H1 (cell line): ENCODE measurements at regions not wholly inside any gene's neighbourhood (a gene's known extent, or its start where the extent isn't known, plus 50 kb on each side); places are given as distances from the start of the nearest gene placed in this dataset.

ENCODE experiments used
- CTCF ChIA-PET: fragments of 300-600 bp; sonication (Branson Sonifier 250); formaldehyde crosslinking; loops from one replicate; lab custom pipeline; 2021; ENCODE audit not compliant: partially characterized antibody; lab: Charles Lee
- POLR2A ChIA-PET: fragments of 300-600 bp; sonication (Branson Sonifier 250); formaldehyde crosslinking; loops from one replicate; lab custom pipeline; 2021; ENCODE audit warnings: inconsistent platforms; ENCODE audit not compliant: partially characterized antibody; lab: Charles Lee
- DNase-seq, 2 experiments: peaks; one replicate each; pipeline versions ENCODE4 v3.0.0 to v3.0.0-alpha.2; 2010 to 2022; ENCODE audit warnings: low spot score in 2 of 2, low read depth in 1 of 2, mixed read lengths in 1 of 2
- FAIRE-seq: peaks from 2 replicates; lab custom pipeline; 2011; peaks lifted over from hg19 to GRCh38; lab: Jason Lieb, UNC
- H2AFZ ChIP-seq: 2 replicates; pipeline ENCODE4 v1.8.1; 2012; ENCODE audit warnings: low read length, inconsistent platforms
- H2AK5ac ChIP-seq: 2 replicates; pipeline ENCODE4 v1.6.1; 2013; ENCODE audit warnings: low read depth, low read length
- H2BK120ac ChIP-seq: replicated peaks from 2 replicates; pipeline ENCODE3; 2013; ENCODE audit warnings: low read depth, low read length, inconsistent platforms
- H2BK12ac ChIP-seq: 2 replicates; pipeline ENCODE4 v1.6.1; 2013; ENCODE audit warnings: low read depth, low read length
- H2BK15ac ChIP-seq: 2 replicates; pipeline ENCODE4 v1.6.1; 2013; ENCODE audit warnings: low read length
- H2BK20ac ChIP-seq: 2 replicates; pipeline ENCODE4 v1.6.1; 2013; ENCODE audit warnings: low read length
- H2BK5ac ChIP-seq: 2 replicates; pipeline ENCODE4 v1.6.1; 2013; ENCODE audit warnings: low read depth, low read length
- H3K14ac ChIP-seq: 2 replicates; pipeline ENCODE4 v1.6.1; 2013; ENCODE audit warnings: inconsistent platforms; ENCODE audit not compliant: insufficient read length
- H3K18ac ChIP-seq: 2 replicates; pipeline ENCODE4 v1.6.1; 2013; ENCODE audit warnings: low read length; ENCODE audit errors: extremely low read depth
- H3K23ac ChIP-seq: 2 replicates; pipeline ENCODE4 v1.6.1; 2013; ENCODE audit warnings: inconsistent platforms; ENCODE audit not compliant: insufficient read length
- H3K23me2 ChIP-seq: 2 replicates; pipeline ENCODE4 v1.6.1; 2013; ENCODE audit warnings: low read depth, low read length
- H3K27ac ChIP-seq: 2 replicates; pipeline ENCODE4 v1.6.1; 2011; ENCODE audit warnings: low read depth, low read length, inconsistent platforms
- H3K27me3 ChIP-seq, 4 experiments: replicated peaks in 1 of 4; 1 replicate in 1 of 4; 2 replicates in 3 of 4; pipeline versions ENCODE4 v1.6.1 to v1.8.1; 2011 to 2013; ENCODE audit warnings: low read length in 3 of 4, mild to moderate bottlenecking in 3 of 4, inconsistent platforms in 2 of 4, mixed read lengths in 2 of 4, moderate library complexity in 1 of 4; ENCODE audit not compliant: control insufficient read depth in 3 of 4, insufficient read depth in 3 of 4; ENCODE audit errors: extremely low read depth in 1 of 4
- H3K36me3 ChIP-seq, 4 experiments: 2 replicates each; pipeline versions ENCODE4 v1.6.1 to v1.8.1; 2011 to 2013; ENCODE audit warnings: mild to moderate bottlenecking in 4 of 4, low read length in 3 of 4, moderate library complexity in 2 of 4, control low read depth in 1 of 4, inconsistent platforms in 1 of 4; ENCODE audit not compliant: insufficient read depth in 4 of 4, control insufficient read depth in 2 of 4
- H3K4ac ChIP-seq: replicated peaks from 2 replicates; pipeline ENCODE3; 2013; ENCODE audit warnings: low read length, low read depth, mixed read lengths, inconsistent platforms; ENCODE audit not compliant: insufficient read length
- H3K4me1 ChIP-seq, 4 experiments: replicated peaks in 1 of 4; 1 replicate in 1 of 4; 2 replicates in 3 of 4; pipeline versions ENCODE4 v1.6.1 to v1.8.1; 2011 to 2013; ENCODE audit warnings: low read length in 3 of 4, inconsistent platforms in 2 of 4, mixed read lengths in 1 of 4; ENCODE audit not compliant: insufficient read depth in 4 of 4, control insufficient read depth in 3 of 4
- H3K4me2 ChIP-seq, 2 experiments: 2 replicates each; pipeline versions ENCODE4 v1.6.1 to v1.8.1; 2011 to 2013; ENCODE audit warnings: low read depth in 2 of 2, low read length in 2 of 2, control low read depth in 1 of 2, inconsistent platforms in 1 of 2, mild to moderate bottlenecking in 1 of 2; ENCODE audit not compliant: insufficient read depth in 1 of 2
- H3K4me3 ChIP-seq, 4 experiments: fragments of 200-600, 300-600 bp in 1 of 4; sonication (generic), shearing (Covaris generic), sonication (Bioruptor Twin) in 1 of 4; 2 replicates each; pipeline versions ENCODE4 v1.5.1 to v1.8.1; 2011 to 2016; ENCODE audit warnings: low read length in 4 of 4, low read depth in 3 of 4, control low read depth in 2 of 4, inconsistent platforms in 2 of 4, mild to moderate bottlenecking in 2 of 4, mixed read lengths in 1 of 4, moderate library complexity in 1 of 4; ENCODE audit not compliant: insufficient read depth in 2 of 4; ENCODE audit errors: extremely low read depth in 1 of 4
- H3K56ac ChIP-seq: replicated peaks from 2 replicates; pipeline ENCODE3; 2013; ENCODE audit warnings: low read depth, mild to moderate bottlenecking, mixed read lengths, low read length, inconsistent platforms; ENCODE audit not compliant: insufficient read length
- H3K79me1 ChIP-seq: 2 replicates; pipeline ENCODE4 v1.6.1; 2013; ENCODE audit warnings: low read depth, low read length, control low read depth
- H3K79me2 ChIP-seq, 2 experiments: 2 replicates each; pipeline versions ENCODE4 v1.6.1 to v1.8.1; 2012 to 2013; ENCODE audit warnings: low read length in 2 of 2, mild to moderate bottlenecking in 2 of 2, inconsistent platforms in 1 of 2; ENCODE audit not compliant: insufficient read depth in 2 of 2, control insufficient read depth in 1 of 2
- H3K9ac ChIP-seq, 4 experiments: replicated peaks in 1 of 4; 1 replicate in 1 of 4; 2 replicates in 3 of 4; pipeline versions ENCODE4 v1.6.1 to v1.8.1; 2011 to 2013; ENCODE audit warnings: low read depth in 3 of 4, low read length in 3 of 4, control low read depth in 2 of 4, mild to moderate bottlenecking in 2 of 4, moderate library complexity in 2 of 4, inconsistent platforms in 1 of 4; ENCODE audit errors: extremely low read depth in 1 of 4
- H3K9me3 ChIP-seq, 2 experiments: 2 replicates each; pipeline versions ENCODE4 v1.6.1 to v1.8.1; 2012 to 2013; ENCODE audit warnings: mild to moderate bottlenecking in 2 of 2, moderate library complexity in 2 of 2, control low read depth in 1 of 2, inconsistent platforms in 1 of 2, low read depth in 1 of 2, low read length in 1 of 2, mixed read lengths in 1 of 2; ENCODE audit not compliant: insufficient read depth in 2 of 2
- H4K20me1 ChIP-seq, 2 experiments: replicated peaks in 1 of 2; 2 replicates each; pipeline versions ENCODE3 to v1.8.1; 2011 to 2013; ENCODE audit warnings: inconsistent platforms in 2 of 2, low read length in 2 of 2, mild to moderate bottlenecking in 1 of 2; ENCODE audit not compliant: insufficient read depth in 2 of 2, control insufficient read depth in 1 of 2
- H4K5ac ChIP-seq: 2 replicates; pipeline ENCODE4 v1.6.1; 2013; ENCODE audit warnings: low read length, low read depth, mixed read lengths, inconsistent platforms; ENCODE audit not compliant: insufficient read length
- H4K8ac ChIP-seq: 2 replicates; pipeline ENCODE4 v1.8.0; 2013; ENCODE audit warnings: mild to moderate bottlenecking, moderate library complexity, low read length, inconsistent platforms; ENCODE audit not compliant: insufficient read depth; ENCODE audit errors: extremely low read depth
- H4K91ac ChIP-seq: replicated peaks from 2 replicates; pipeline ENCODE3; 2013; ENCODE audit warnings: low read length, mixed read lengths, inconsistent platforms; ENCODE audit not compliant: insufficient read length
- CTBP2 ChIP-seq: IDR thresholded peaks from 2 replicates; pipeline ENCODE4 v1.7.0; 2011; ENCODE audit warnings: borderline replicate concordance, mild to moderate bottlenecking, moderate library complexity, mixed read lengths, low read length; ENCODE audit not compliant: insufficient read depth, insufficient read length
- EP300 ChIP-seq, 2 experiments: IDR thresholded peaks; 1 replicate in 1 of 2; 2 replicates in 1 of 2; pipeline ENCODE4 v1.6.1; 2011 to 2012; ENCODE audit warnings: low read depth in 2 of 2, low read length in 2 of 2, mild to moderate bottlenecking in 2 of 2, borderline replicate concordance in 1 of 2, inconsistent platforms in 1 of 2, moderate library complexity in 1 of 2
- PHF8 ChIP-seq: fragments of 200-600 bp; sonication (generic); conservative IDR thresholded peaks from 2 replicates; pipeline ENCODE4 v1.7.1; 2012; ENCODE audit warnings: low read depth, mild to moderate bottlenecking, inconsistent platforms, low read length, moderate library complexity
- RAD21 ChIP-seq, 2 experiments: IDR thresholded peaks in 1 of 2; conservative IDR thresholded peaks in 1 of 2; 2 replicates each; pipeline ENCODE4 v1.6.1; 2011; ENCODE audit warnings: low read depth in 2 of 2, low read length in 2 of 2, improper control_type of control experiment in 1 of 2, inconsistent platforms in 1 of 2, mild to moderate bottlenecking in 1 of 2, moderate library complexity in 1 of 2
- SIN3A ChIP-seq, 2 experiments: IDR thresholded peaks in 1 of 2; conservative IDR thresholded peaks in 1 of 2; 2 replicates each; pipeline ENCODE4 v1.6.1; 2011 to 2012; ENCODE audit warnings: low read length in 2 of 2, improper control_type of control experiment in 1 of 2, low read depth in 1 of 2, mild to moderate bottlenecking in 1 of 2
- SRF ChIP-seq: IDR thresholded peaks from 2 replicates; pipeline ENCODE4 v1.6.1; 2011; ENCODE audit warnings: mild to moderate bottlenecking, low read depth, low read length, moderate library complexity
- SUZ12 ChIP-seq: fragments of 200-600 bp; sonication (generic); IDR thresholded peaks from 2 replicates; pipeline ENCODE4 v1.6.1; 2012; ENCODE audit warnings: mild to moderate bottlenecking, inconsistent platforms, low read length, moderate library complexity, mixed read lengths
- TCF12 ChIP-seq: IDR thresholded peaks from 2 replicates; pipeline ENCODE4 v1.6.1; 2011; ENCODE audit warnings: low read depth, mild to moderate bottlenecking, low read length
- TEAD4 ChIP-seq: IDR thresholded peaks from 2 replicates; pipeline ENCODE4 v1.6.1; 2012; ENCODE audit warnings: low read depth, low read length, inconsistent platforms, mixed read lengths
- ZNF274 ChIP-seq: IDR thresholded peaks from 2 replicates; pipeline ENCODE4 v1.7.0; 2012; ENCODE audit warnings: low read length, borderline replicate concordance; ENCODE audit errors: extremely low read depth
- WGBS, 2 experiments: shearing (Covaris generic) in 1 of 2; methylation state at CpG; one replicate each; pipeline versions ENCODE4 v1.1.6 to v1.1.7; 2013 to 2015; ENCODE audit warnings: low lambda C conversion rate in 2 of 2, mixed read lengths in 2 of 2, inconsistent platforms in 1 of 2, low coverage in 1 of 2, missing lambda C conversion rate in 1 of 2; ENCODE audit not compliant: insufficient replicate concordance in 2 of 2, insufficient coverage in 1 of 2, insufficient read length in 1 of 2; ENCODE audit errors: extremely low coverage in 1 of 2, missing lambda C conversion rate in 1 of 2; 5-methylcytosine and 5-hydroxymethylcytosine counted together
- TF ChIP-seq, protein P1 (sequence below): IDR thresholded peaks from 2 replicates; pipeline ENCODE4 v1.6.1; 2011; ENCODE audit warnings: low read length, improper control_type of control experiment

GRCh38 chr6:44039191-44039719 is 88.0 kb downstream of the MRPL14 start:
- FAIRE-seq: no peak
- Histone ChIP-seq H3K4me1 (peaks cover 9 to 27% (median 15%) of the 10 kb centered on the region in 4 experiments), H2BK120ac (no peak overlapping the region), H3K9ac (no peak overlapping the region), H2AFZ (no peak overlapping the region), H4K20me1 (no peaks in the 10 kb centered on the region), H2BK5ac (0 out of 2 replicates have a peak overlapping the region, but pooled peaks have one; percentile 6), H3K27ac (no peak overlapping the region), H3K4me3 (no peak overlapping the region), H4K5ac (no peak overlapping the region), H4K8ac (no peak overlapping the region), H3K4ac (no peak overlapping the region), H3K14ac (no peak overlapping the region), H2BK12ac (peak overlapping the region; percentile 18; the same call in 1 of the 2 replicates), H4K91ac (no peak overlapping the region), H3K23ac (no peak overlapping the region), H3K9me3 (no peaks in the 10 kb centered on the region), H2BK15ac (peak overlapping the region; percentile 99; the same call in 1 of the 2 replicates), H2AK5ac (no peak overlapping the region), H3K23me2 (peaks cover 1% of the 10 kb centered on the region; the same call in 1 of the 2 replicates), H3K36me3 (no peaks in the 10 kb centered on the region), H3K56ac (no peak overlapping the region), H3K79me1 (peaks cover under 1% of the 10 kb centered on the region; the same call in 1 of the 2 replicates), H3K18ac (peak overlapping the region; percentile 71; the same call in 1 of the 2 replicates), H2BK20ac (0 out of 2 replicates have a peak overlapping the region, but pooled peaks have one; percentile 40), H3K27me3 (no peaks in the 10 kb centered on the region), H3K79me2 (no peaks in the 10 kb centered on the region), H3K4me2 (no peak overlapping the region)
- CTCF ChIA-PET: interaction anchor here (0.5 to 3.1 kb wide), 11 partner anchors 7 to 278 kb away, joined by 3 to 19 read pairs (median 4); no protein-coding TSS in a partner anchor
- no peak for DNase-seq
- WGBS, 2 experiments: 71% methylated on average over 6 of the region's 6 CpGs; no CpG with 5 or more reads in 1 of the 2 experiments
- POLR2A ChIA-PET: interaction anchor here (1.1 to 6.3 kb wide), 2 partner anchors 15 to 269 kb away, joined by 3 to 35 read pairs; no protein-coding TSS in a partner anchor
- TF ChIP-seq SUZ12: no peak
- no peak for TF ChIP-seq TCF12
- TF ChIP-seq TEAD4: no peak
- no peak for TF ChIP-seq EP300 (IDR thresholded peaks at IDR 0.05; ENCODE audit: borderline replicate concordance in 1 of 2, low read depth in 2 of 2, low read length in 2 of 2)
- TF ChIP-seq SRF: no peak
- no peak for TF ChIP-seq PHF8
- TF ChIP-seq, protein P1, sequence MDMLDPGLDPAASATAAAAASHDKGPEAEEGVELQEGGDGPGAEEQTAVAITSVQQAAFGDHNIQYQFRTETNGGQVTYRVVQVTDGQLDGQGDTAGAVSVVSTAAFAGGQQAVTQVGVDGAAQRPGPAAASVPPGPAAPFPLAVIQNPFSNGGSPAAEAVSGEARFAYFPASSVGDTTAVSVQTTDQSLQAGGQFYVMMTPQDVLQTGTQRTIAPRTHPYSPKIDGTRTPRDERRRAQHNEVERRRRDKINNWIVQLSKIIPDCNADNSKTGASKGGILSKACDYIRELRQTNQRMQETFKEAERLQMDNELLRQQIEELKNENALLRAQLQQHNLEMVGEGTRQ: no peak
- TF ChIP-seq SIN3A (conservative IDR thresholded peaks at IDR 0.05 in 1 of 2, IDR thresholded peaks at IDR 0.05 in 1 of 2; ENCODE audit: low read depth in 1 of 2, low read length in 2 of 2): no peak
- TF ChIP-seq CTBP2: no peak
- no peak for TF ChIP-seq RAD21 (IDR thresholded peaks at IDR 0.05 in 1 of 2, conservative IDR thresholded peaks at IDR 0.05 in 1 of 2; ENCODE audit: low read depth in 2 of 2, low read length in 2 of 2)
- TF ChIP-seq ZNF274: no peak
